Endodermal cell (in vitro differentiated cells): ENCODE measurements at regions not wholly inside any gene's neighbourhood (a gene's known extent, or its start where the extent isn't known, plus 50 kb on each side); places are given as distances from the start of the nearest gene placed in this dataset.
A peak's percentile ranks its signal among the peaks of the same experiment; 100 is the strongest.

Source experiments
- DNase-seq: peaks from one replicate; pipeline ENCODE4 v3.0.0-alpha.2; 2017
- H3K27ac ChIP-seq: 2 replicates; pipeline ENCODE4 v1.5.1; 2013; ENCODE audit warnings: mild to moderate bottlenecking, low read depth, low read length, moderate library complexity
- H3K27me3 ChIP-seq: 2 replicates; pipeline ENCODE4 v1.6.1; 2013; ENCODE audit warnings: mild to moderate bottlenecking, low read length, moderate library complexity; ENCODE audit not compliant: insufficient read depth, control insufficient read depth, poor library complexity, severe bottlenecking
- H3K36me3 ChIP-seq: 2 replicates; pipeline ENCODE4 v1.7.0; 2013; ENCODE audit warnings: mild to moderate bottlenecking, low read length, moderate library complexity; ENCODE audit not compliant: control insufficient read depth, insufficient read depth
- H3K4me1 ChIP-seq: one replicate; pipeline ENCODE4 v1.7.0; 2013; ENCODE audit warnings: low read length; ENCODE audit not compliant: control insufficient read depth, insufficient read depth
- H3K4me3 ChIP-seq: 2 replicates; pipeline ENCODE4 v1.5.1; 2013; ENCODE audit warnings: mild to moderate bottlenecking, low read length, moderate library complexity
- H3K9ac ChIP-seq: 2 replicates; pipeline ENCODE4 v1.6.1; 2013; ENCODE audit warnings: mild to moderate bottlenecking, low read length, moderate library complexity; ENCODE audit not compliant: poor library complexity, severe bottlenecking; ENCODE audit errors: extremely low read depth
- H3K9me3 ChIP-seq: 2 replicates; pipeline ENCODE4 v1.6.1; 2013; ENCODE audit warnings: mild to moderate bottlenecking, low read length, moderate library complexity; ENCODE audit not compliant: control insufficient read depth
- H3K27ac Mint-ChIP-seq: 2 replicates; pipeline ENCODE4 v1.8.0; 2020; ENCODE audit warnings: mixed read lengths
- H3K27me3 Mint-ChIP-seq: 2 replicates; pipeline ENCODE4 v1.8.0; 2021; ENCODE audit warnings: mild to moderate bottlenecking, mixed read lengths; ENCODE audit not compliant: insufficient read depth
- H3K36me3 Mint-ChIP-seq: 2 replicates; pipeline ENCODE4 v1.8.0; 2020; ENCODE audit warnings: low read depth, mixed read lengths
- H3K4me1 Mint-ChIP-seq: 2 replicates; pipeline ENCODE4 v1.8.0; 2020; ENCODE audit warnings: mixed read lengths
- H3K4me3 Mint-ChIP-seq: 2 replicates; pipeline ENCODE4 v1.8.0; 2020; ENCODE audit warnings: mild to moderate bottlenecking, moderate library complexity, mixed read lengths
- H3K9me3 Mint-ChIP-seq: 2 replicates; pipeline ENCODE4 v1.8.0; 2020; ENCODE audit warnings: mild to moderate bottlenecking, mixed read lengths
- WGBS, 2 experiments: methylation state at CpG; one replicate each; pipeline versions ENCODE4 v1.1.5 to v1.1.7; 2013; ENCODE audit warnings: missing lambda C conversion rate in 2 of 2, mixed read lengths in 1 of 2; ENCODE audit not compliant: insufficient coverage in 1 of 2, insufficient read length in 1 of 2; 5-methylcytosine and 5-hydroxymethylcytosine counted together
- TF ChIP-seq, protein P1 (sequence below): fragments of 200-600 bp; sonication (generic); conservative IDR thresholded peaks from 2 replicates; pipeline ENCODE4 v1.5.0; 2021; ENCODE audit warnings: antibody characterized with exemption, mild to moderate bottlenecking

DNA sequence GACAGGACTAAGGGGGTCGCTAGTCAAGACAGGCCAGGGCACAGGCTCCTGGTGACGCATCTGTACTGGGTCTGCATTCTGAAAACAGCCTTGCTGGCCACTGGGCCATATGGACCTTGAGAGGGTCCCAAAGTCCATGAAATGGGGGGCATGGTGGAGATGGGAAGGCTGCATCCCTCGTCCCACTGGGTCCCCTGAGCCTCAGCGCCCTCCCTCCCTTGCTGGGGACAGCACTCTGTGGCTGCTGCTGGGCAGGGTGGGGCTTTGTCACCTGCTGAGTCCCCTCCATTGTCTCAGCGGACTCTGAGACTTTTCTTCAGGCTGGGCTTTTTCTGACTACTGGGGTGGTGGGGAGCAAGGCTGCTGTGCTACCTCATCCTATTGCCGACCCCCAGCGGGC, 205.2 kb downstream of the RHOU start:
- H3K9ac ChIP-seq, result no peak overlapping the region
- Mint-ChIP-seq H3K27ac (no peak overlapping the region), H3K4me1 (peaks cover 40% of the 10 kb centered on the region), H3K4me3 (no peak overlapping the region), H3K36me3 (no peaks in the 10 kb centered on the region), H3K9me3 (no peaks in the 10 kb centered on the region), H3K27me3 (no peaks in the 10 kb centered on the region)
- no peaks in the 10 kb centered on the region for H3K27me3 ChIP-seq
- peaks cover 9% of the 10 kb centered on the region for H3K4me1 ChIP-seq
- H3K36me3 ChIP-seq, result no peaks in the 10 kb centered on the region
- 84% methylated on average over 7 of the region's 7 CpGs; no CpG with 5 or more reads in 1 of the 2 experiments for WGBS, 2 experiments
- no peaks in the 10 kb centered on the region for H3K9me3 ChIP-seq
- TF ChIP-seq, protein P1, sequence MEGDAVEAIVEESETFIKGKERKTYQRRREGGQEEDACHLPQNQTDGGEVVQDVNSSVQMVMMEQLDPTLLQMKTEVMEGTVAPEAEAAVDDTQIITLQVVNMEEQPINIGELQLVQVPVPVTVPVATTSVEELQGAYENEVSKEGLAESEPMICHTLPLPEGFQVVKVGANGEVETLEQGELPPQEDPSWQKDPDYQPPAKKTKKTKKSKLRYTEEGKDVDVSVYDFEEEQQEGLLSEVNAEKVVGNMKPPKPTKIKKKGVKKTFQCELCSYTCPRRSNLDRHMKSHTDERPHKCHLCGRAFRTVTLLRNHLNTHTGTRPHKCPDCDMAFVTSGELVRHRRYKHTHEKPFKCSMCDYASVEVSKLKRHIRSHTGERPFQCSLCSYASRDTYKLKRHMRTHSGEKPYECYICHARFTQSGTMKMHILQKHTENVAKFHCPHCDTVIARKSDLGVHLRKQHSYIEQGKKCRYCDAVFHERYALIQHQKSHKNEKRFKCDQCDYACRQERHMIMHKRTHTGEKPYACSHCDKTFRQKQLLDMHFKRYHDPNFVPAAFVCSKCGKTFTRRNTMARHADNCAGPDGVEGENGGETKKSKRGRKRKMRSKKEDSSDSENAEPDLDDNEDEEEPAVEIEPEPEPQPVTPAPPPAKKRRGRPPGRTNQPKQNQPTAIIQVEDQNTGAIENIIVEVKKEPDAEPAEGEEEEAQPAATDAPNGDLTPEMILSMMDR, result no peak
- no peak overlapping the region for H3K4me3 ChIP-seq
- H3K27ac ChIP-seq, result no peak overlapping the region
- peak; percentile 52 for DNase-seq

DNA sequence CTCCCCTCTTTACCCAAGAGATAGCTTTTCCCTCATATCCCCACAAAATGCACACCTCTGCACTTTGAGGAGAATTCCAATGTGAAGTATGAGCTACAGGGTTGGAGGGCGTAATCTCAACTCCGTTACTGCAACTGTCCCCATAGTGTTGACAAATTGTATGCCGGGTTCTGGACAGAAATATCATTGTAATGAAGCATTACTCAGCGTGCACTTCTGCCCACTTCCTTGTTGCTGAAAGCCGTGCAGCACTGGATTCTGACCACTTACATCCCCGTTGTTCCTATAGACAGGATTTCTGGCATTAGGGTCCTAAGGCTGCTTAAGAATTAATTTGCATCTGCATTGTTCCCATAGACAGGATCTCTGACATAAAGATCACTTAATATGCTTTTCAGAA, 205.6 kb downstream of the RHOU start:
- Mint-ChIP-seq H3K36me3 (no peaks in the 10 kb centered on the region), H3K4me3 (no peak overlapping the region), H3K27ac (no peak overlapping the region), H3K4me1 (peaks cover 40% of the 10 kb centered on the region), H3K27me3 (no peaks in the 10 kb centered on the region), H3K9me3 (no peaks in the 10 kb centered on the region)
- Histone ChIP-seq H3K9me3 (no peaks in the 10 kb centered on the region), H3K27me3 (no peaks in the 10 kb centered on the region), H3K4me1 (peaks cover 9% of the 10 kb centered on the region), H3K36me3 (no peaks in the 10 kb centered on the region), H3K4me3 (no peak overlapping the region), H3K27ac (no peak overlapping the region), H3K9ac (no peak overlapping the region)
- TF ChIP-seq, protein P1, result no peak
- no peak for DNase-seq
- 91 to 99% methylated on average over 6 of the region's 6 CpGs for WGBS, 2 experiments

DNA sequence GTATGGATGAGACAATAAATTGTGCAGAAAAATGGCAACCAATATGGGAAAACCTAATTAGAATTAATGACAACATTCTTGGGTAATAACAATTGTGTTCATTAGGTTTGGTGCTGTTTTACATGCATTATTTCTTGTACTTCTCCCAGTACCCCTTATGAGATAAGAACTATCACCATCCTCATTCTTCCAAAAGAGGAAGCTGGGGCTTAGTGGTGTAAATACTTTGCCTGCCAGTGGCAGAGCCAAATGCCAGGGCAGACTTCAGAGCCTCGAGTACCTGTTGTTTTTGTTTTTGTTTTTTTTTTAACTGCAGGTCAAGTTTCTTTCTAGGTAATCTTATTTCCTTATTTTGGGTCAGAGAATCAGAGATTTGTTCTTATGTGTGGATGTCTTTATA, 206.4 kb downstream of the RHOU start:
- peaks cover 40% of the 10 kb centered on the region for H3K4me1 Mint-ChIP-seq

More for the DNA sequence above, 206.4 kb downstream of the RHOU start:
- H3K9ac ChIP-seq, result no peak overlapping the region
- H3K9me3 Mint-ChIP-seq, result no peaks in the 10 kb centered on the region
- H3K4me3 Mint-ChIP-seq, result no peak overlapping the region
- H3K4me1 ChIP-seq, result peaks cover 9% of the 10 kb centered on the region
- no peaks in the 10 kb centered on the region for H3K36me3 Mint-ChIP-seq
- no peaks in the 10 kb centered on the region for H3K36me3 ChIP-seq
- no peak overlapping the region for H3K4me3 ChIP-seq
- no peak overlapping the region for H3K27ac Mint-ChIP-seq
- no peaks in the 10 kb centered on the region for H3K27me3 Mint-ChIP-seq
- no peaks in the 10 kb centered on the region for H3K27me3 ChIP-seq
- H3K9me3 ChIP-seq, result no peaks in the 10 kb centered on the region
- 65% methylated on average over 1 of the region's 1 CpG; no CpG with 5 or more reads in 1 of the 2 experiments for WGBS, 2 experiments
- TF ChIP-seq, protein P1, result no peak
- no peak for DNase-seq
- no peak overlapping the region for H3K27ac ChIP-seq
